Upper lobe of left lung (tissue), 6 donors: ENCODE measurements at regions not wholly inside any gene's neighbourhood (a gene's known extent, or its start where the extent isn't known, plus 50 kb on each side); places are given as distances from the start of the nearest gene placed in this dataset.

Source experiments
- ATAC-seq, 2 donors: fragments of 200-7000 bp; cut with Tn5 transposase; one replicate each; pipeline ENCODE4 v1.9.1; 2022; ENCODE audit warnings: mild to moderate bottlenecking in 2 of 2, moderate library complexity in 2 of 2; ENCODE audit not compliant: low FRiP score in 2 of 2
- DNase-seq, 2 donors: peaks; one replicate each; pipeline ENCODE4 v3.0.0-alpha.2; 2019 to 2020
- H3K27ac ChIP-seq, 4 donors: fragments of 200-600 bp; sonication (generic); one replicate each; pipeline ENCODE4 v1.5.1; 2016 to 2019
- H3K27me3 ChIP-seq, 4 donors: fragments of 200-600 bp; sonication (generic); one replicate each; pipeline ENCODE4 v1.5.1; 2017 to 2019
- H3K36me3 ChIP-seq, 4 donors: fragments of 200-600 bp; sonication (generic); one replicate each; pipeline ENCODE4 v1.5.1; 2016 to 2019
- H3K4me1 ChIP-seq, 4 donors: fragments of 200-600 bp; sonication (generic); one replicate each; pipeline ENCODE4 v1.5.1; 2018 to 2019
- H3K4me3 ChIP-seq, 4 donors: fragments of 200-600 bp; sonication (generic); one replicate each; pipeline ENCODE4 v1.5.1; 2017 to 2019; ENCODE audit warnings: mild to moderate bottlenecking in 2 of 4, moderate library complexity in 1 of 4
- H3K9me3 ChIP-seq, 4 donors: fragments of 200-600 bp; sonication (generic); one replicate each; pipeline ENCODE4 v1.5.1; 2018 to 2019
- CTCF ChIP-seq, 6 experiments: fragments of 450-650 bp in 4 of 6; fragments of 200-600 bp in 2 of 6; sonication (generic) in 2 of 6; IDR thresholded peaks; one replicate each; pipeline ENCODE4 v1.5.1; 2016 to 2019; ENCODE audit warnings: antibody characterized with exemption in 6 of 6
- EP300 ChIP-seq, 4 donors: sonication (generic); formaldehyde crosslinking; IDR thresholded peaks; one replicate each; pipeline ENCODE4 v1.5.1; 2017; ENCODE audit warnings: antibody characterized with exemption in 4 of 4, control low read depth in 2 of 4
- POLR2A ChIP-seq, 4 donors: fragments of 450-650 bp; IDR thresholded peaks; one replicate each; pipeline ENCODE4 v1.5.1; 2016 to 2017; ENCODE audit warnings: antibody characterized with exemption in 4 of 4, mild to moderate bottlenecking in 2 of 4
- POLR2AphosphoS5 ChIP-seq, 2 donors: sonication (generic); formaldehyde crosslinking; IDR thresholded peaks; one replicate each; pipeline ENCODE4 v1.5.1; 2017; ENCODE audit warnings: antibody characterized with exemption in 2 of 2
- WGBS, 2 donors: methylation state at CpG; one replicate each; pipeline ENCODE4 v1.1.5; 2017 to 2018; 5-methylcytosine and 5-hydroxymethylcytosine counted together
- donor health status: DM: no; HTN: no; CAD: no; lungs with moderate emphysema.
- donor health status: DM: no; HTN: yes; CAD: no; lungs with severe emphysema.

GRCh38 chr6:154592199-154592860, 81.8 kb upstream of the CNKSR3 start:
- no peak overlapping the region for H3K27ac ChIP-seq
- ATAC-seq (no peak), DNase-seq (no peak)
- 90 to 92% methylated on average over 10 of the region's 10 CpGs for WGBS, 2 donors
- no peaks in the 10 kb centered on the region for H3K27me3 ChIP-seq
- no peaks in the 10 kb centered on the region for H3K9me3 ChIP-seq
- H3K36me3 ChIP-seq = no peaks in the 10 kb centered on the region
- no peaks in the 10 kb centered on the region for H3K4me1 ChIP-seq
- TF ChIP-seq CTCF (IDR thresholded peaks at IDR 0.05) (no peak), POLR2A (IDR thresholded peaks at IDR 0.05) (no peak), EP300 (IDR thresholded peaks at IDR 0.05) (no peak), POLR2AphosphoS5 (IDR thresholded peaks at IDR 0.05) (no peak)
- H3K4me3 ChIP-seq = no peak overlapping the region

- no peaks in the 10 kb centered on the region for H3K36me3 ChIP-seq
- no peaks in the 10 kb centered on the region for H3K4me1 ChIP-seq
- H3K9me3 ChIP-seq = no peaks in the 10 kb centered on the region
- H3K4me3 ChIP-seq = no peak overlapping the region
- TF ChIP-seq CTCF (IDR thresholded peaks at IDR 0.05) (no peak), POLR2AphosphoS5 (IDR thresholded peaks at IDR 0.05) (no peak), EP300 (IDR thresholded peaks at IDR 0.05) (no peak), POLR2A (IDR thresholded peaks at IDR 0.05) (no peak)
- DNase-seq = no peak
- H3K27me3 ChIP-seq = no peaks in the 10 kb centered on the region
- 86 to 92% methylated on average over 7 of the region's 7 CpGs for WGBS, 2 donors
- ATAC-seq = no peak
- H3K27ac ChIP-seq = no peak overlapping the region
Observed at GRCh38 chr6:154593122-154593521, 82.6 kb upstream of the CNKSR3 start.

GRCh38 chr6:154594496-154595198, 84.2 kb upstream of the CNKSR3 start:
- Histone ChIP-seq H3K4me3 (no peak overlapping the region), H3K27ac (no peak overlapping the region), H3K4me1 (no peaks in the 10 kb centered on the region), H3K36me3 (no peaks in the 10 kb centered on the region), H3K27me3 (no peaks in the 10 kb centered on the region), H3K9me3 (no peaks in the 10 kb centered on the region)
- TF ChIP-seq POLR2AphosphoS5 (IDR thresholded peaks at IDR 0.05) = no peak
- TF ChIP-seq POLR2A (IDR thresholded peaks at IDR 0.05) = no peak
- TF ChIP-seq EP300 (IDR thresholded peaks at IDR 0.05) = no peak
- TF ChIP-seq CTCF (IDR thresholded peaks at IDR 0.05) = no peak
- ATAC-seq (no peak), DNase-seq (no peak)
- 92% methylated on average over 9 of the region's 9 CpGs for WGBS, 2 donors

- ATAC-seq (no peak), DNase-seq (no peak)
- Histone ChIP-seq H3K27me3 (no peaks in the 10 kb centered on the region), H3K27ac (no peak overlapping the region), H3K4me3 (no peak overlapping the region), H3K36me3 (no peaks in the 10 kb centered on the region), H3K4me1 (no peaks in the 10 kb centered on the region), H3K9me3 (no peaks in the 10 kb centered on the region)
- TF ChIP-seq EP300 (IDR thresholded peaks at IDR 0.05) (no peak), CTCF (IDR thresholded peaks at IDR 0.05) (no peak), POLR2AphosphoS5 (IDR thresholded peaks at IDR 0.05) (no peak), POLR2A (IDR thresholded peaks at IDR 0.05) (no peak)
- 74 to 83% methylated on average over 1 of the region's 1 CpG for WGBS, 2 donors
Observed at GRCh38 chr6:154595538-154595937, 85.1 kb upstream of the CNKSR3 start.

GRCh38 chr6:154596009-154596408, 85.5 kb upstream of the CNKSR3 start:
- ATAC-seq = no peak
- no peaks in the 10 kb centered on the region for H3K4me1 ChIP-seq
- TF ChIP-seq CTCF (IDR thresholded peaks at IDR 0.05) (no peak), POLR2AphosphoS5 (IDR thresholded peaks at IDR 0.05) (no peak), POLR2A (IDR thresholded peaks at IDR 0.05) (no peak), EP300 (IDR thresholded peaks at IDR 0.05) (no peak)
- WGBS, 2 donors = 75 to 83% methylated on average over 2 of the region's 2 CpGs
- no peaks in the 10 kb centered on the region for H3K27me3 ChIP-seq
- DNase-seq = no peak
- no peaks in the 10 kb centered on the region for H3K36me3 ChIP-seq
- H3K27ac ChIP-seq = no peak overlapping the region
- no peak overlapping the region for H3K4me3 ChIP-seq
- no peaks in the 10 kb centered on the region for H3K9me3 ChIP-seq
